CD14-positive monocyte (primary cell): ENCODE measurements at regions not wholly inside any gene's neighbourhood (a gene's known extent, or its start where the extent isn't known, plus 50 kb on each side); places are given as distances from the start of the nearest gene placed in this dataset.

Experiments used
- DNase-seq, 3 donors: peaks; one replicate each; pipeline ENCODE4 v3.0.0-alpha.2; 2011 to 2022
- H2AFZ ChIP-seq: 2 replicates; pipeline ENCODE4 v1.6.0; 2012; ENCODE audit warnings: mild to moderate bottlenecking, low read depth, low read length, inconsistent platforms; ENCODE audit not compliant: insufficient read depth, poor library complexity, severe bottlenecking
- H3K27ac ChIP-seq, 2 donors: 1 replicate in 1 of 2; 2 replicates in 1 of 2; pipeline ENCODE4 v1.5.1; 2012 to 2013; ENCODE audit warnings: low read length in 2 of 2, control low read depth in 1 of 2, inconsistent platforms in 1 of 2, low read depth in 1 of 2, mild to moderate bottlenecking in 1 of 2
- H3K27me3 ChIP-seq, 2 donors: one replicate each; pipeline versions ENCODE4 v1.6.0 to v1.6.1; 2011 to 2013; ENCODE audit warnings: low read length in 2 of 2; ENCODE audit not compliant: control insufficient read depth in 2 of 2, insufficient read depth in 2 of 2
- H3K36me3 ChIP-seq, 2 donors: replicated peaks in 1 of 2; 1 replicate in 1 of 2; 2 replicates in 1 of 2; pipeline versions ENCODE4 v1.5.1 to v1.6.1; 2012 to 2013; ENCODE audit warnings: low read length in 2 of 2, control low read depth in 1 of 2, inconsistent platforms in 1 of 2, mild to moderate bottlenecking in 1 of 2; ENCODE audit not compliant: insufficient read depth in 2 of 2, control insufficient read depth in 1 of 2
- H3K4me1 ChIP-seq, 2 donors: 1 replicate in 1 of 2; 2 replicates in 1 of 2; pipeline versions ENCODE4 v1.5.1 to v1.6.1; 2012 to 2013; ENCODE audit warnings: low read length in 2 of 2, control low read depth in 1 of 2, inconsistent platforms in 1 of 2, mild to moderate bottlenecking in 1 of 2, moderate library complexity in 1 of 2; ENCODE audit not compliant: insufficient read depth in 2 of 2, control insufficient read depth in 1 of 2
- H3K4me2 ChIP-seq: replicated peaks from 2 replicates; pipeline ENCODE3; 2012; ENCODE audit warnings: low read length, moderate library complexity, mild to moderate bottlenecking; ENCODE audit not compliant: poor library complexity, severe bottlenecking; ENCODE audit errors: extremely low read depth
- H3K4me3 ChIP-seq, 3 experiments: fragments of 200-600 bp in 1 of 3; sonication (generic) in 1 of 3; replicated peaks in 1 of 3; 1 replicate in 2 of 3; 2 replicates in 1 of 3; pipeline ENCODE4 v1.5.1; 2011 to 2013; ENCODE audit warnings: low read length in 3 of 3, mild to moderate bottlenecking in 3 of 3, control low read depth in 2 of 3, low read depth in 2 of 3, inconsistent platforms in 1 of 3, moderate library complexity in 1 of 3
- H3K79me2 ChIP-seq: 2 replicates; pipeline ENCODE4 v1.6.0; 2012; ENCODE audit warnings: mild to moderate bottlenecking, control low read depth, inconsistent platforms, low read length, moderate library complexity; ENCODE audit not compliant: insufficient read depth
- H3K9ac ChIP-seq: 2 replicates; pipeline ENCODE4 v1.6.0; 2017; ENCODE audit warnings: low read length, mild to moderate bottlenecking; ENCODE audit not compliant: insufficient read depth, poor library complexity, severe bottlenecking
- H3K9me3 ChIP-seq, 2 donors: replicated peaks in 1 of 2; 1 replicate in 1 of 2; 2 replicates in 1 of 2; pipeline versions ENCODE4 v1.5.1 to v1.6.1; 2012 to 2013; ENCODE audit warnings: low read length in 2 of 2, control low read depth in 1 of 2; ENCODE audit not compliant: control insufficient read depth in 1 of 2, insufficient read depth in 1 of 2
- H4K20me1 ChIP-seq: 2 replicates; pipeline ENCODE4 v1.6.0; 2012; ENCODE audit warnings: mild to moderate bottlenecking, low read length, control low read depth, moderate library complexity; ENCODE audit not compliant: insufficient read depth
- H3K27ac Mint-ChIP-seq, 7 donors: one replicate each; pipeline ENCODE4 v1.8.0; 2020; ENCODE audit warnings: mild to moderate bottlenecking in 7 of 7, mixed read lengths in 7 of 7, moderate library complexity in 6 of 7, inconsistent platforms in 2 of 7
- H3K27me3 Mint-ChIP-seq, 3 donors: one replicate each; pipeline ENCODE4 v1.8.0; 2021 to 2022; ENCODE audit warnings: low read depth in 3 of 3, mild to moderate bottlenecking in 3 of 3, mixed read lengths in 3 of 3, moderate library complexity in 3 of 3, inconsistent platforms in 1 of 3
- H3K36me3 Mint-ChIP-seq, 2 donors: one replicate each; pipeline ENCODE4 v1.8.0; 2020; ENCODE audit warnings: mixed read lengths in 2 of 2, inconsistent platforms in 1 of 2, mild to moderate bottlenecking in 1 of 2
- H3K4me1 Mint-ChIP-seq: one replicate; pipeline ENCODE4 v1.8.0; 2020; ENCODE audit warnings: mild to moderate bottlenecking, mixed read lengths
- H3K4me3 Mint-ChIP-seq, 2 donors: one replicate each; pipeline ENCODE4 v1.8.0; 2020; ENCODE audit warnings: mild to moderate bottlenecking in 2 of 2, mixed read lengths in 2 of 2, moderate library complexity in 1 of 2
- H3K9me3 Mint-ChIP-seq, 7 donors: one replicate each; pipeline ENCODE4 v1.8.0; 2020 to 2022; ENCODE audit warnings: mixed read lengths in 7 of 7, mild to moderate bottlenecking in 6 of 7, moderate library complexity in 6 of 7, inconsistent platforms in 2 of 7
- WGBS: methylation state at CpG from one replicate; pipeline ENCODE4 v1.1.5; 2013; ENCODE audit warnings: missing lambda C conversion rate; ENCODE audit not compliant: insufficient coverage; 5-methylcytosine and 5-hydroxymethylcytosine counted together
- intact Hi-C, 2 donors: fragments of 100-400 bp; cut with micrococcal nuclease; formaldehyde crosslinking; loops; one replicate each; pipeline versions ENCODE4 v1.15.0 to v1.15.1; 2023
- TF ChIP-seq, protein P1 (sequence below): fragments of 200-600 bp; IDR thresholded peaks from one replicate; pipeline ENCODE4 v1.8.0; 2022; ENCODE audit warnings: antibody characterized with exemption, mild to moderate bottlenecking

DNA sequence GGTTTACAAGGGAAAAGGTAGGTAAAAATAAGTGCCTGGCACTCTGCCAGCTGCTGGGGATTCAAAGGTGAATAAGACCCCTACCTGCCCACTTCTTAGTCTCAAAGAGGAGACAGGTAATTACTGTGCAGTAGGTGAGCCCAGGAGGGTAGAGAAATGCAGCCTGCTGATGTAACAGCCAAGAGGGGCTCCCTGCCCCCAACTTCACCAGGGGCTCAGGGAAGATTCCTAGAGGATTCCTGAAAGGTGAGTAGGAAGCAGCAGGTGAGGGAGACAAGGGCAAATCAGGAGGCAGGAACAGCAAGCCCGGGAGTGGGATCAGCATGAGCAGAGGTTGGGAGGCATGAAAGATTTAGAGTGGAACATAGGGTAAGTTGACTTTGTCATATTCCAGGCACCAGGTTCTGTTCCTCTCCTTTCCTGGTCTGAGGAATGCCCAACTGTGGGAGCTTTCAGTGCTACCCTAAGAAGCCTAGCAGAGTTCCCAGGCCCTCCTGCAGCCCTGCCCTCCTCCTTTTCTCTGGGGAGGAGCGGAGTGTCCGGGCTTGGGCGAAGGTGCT, 258.1 kb downstream of the LRFN2 start:
- no peak overlapping the region for H3K27ac Mint-ChIP-seq

GRCh38 chr6:40328386-40328985, 258.7 kb downstream of the LRFN2 start:
- no peaks in the 10 kb centered on the region for H3K36me3 Mint-ChIP-seq
- no peak overlapping the region for H3K4me2 ChIP-seq
- H3K36me3 ChIP-seq = no peaks in the 10 kb centered on the region
- H4K20me1 ChIP-seq = no peaks in the 10 kb centered on the region
- no peaks in the 10 kb centered on the region for H3K9me3 Mint-ChIP-seq
- H3K27me3 Mint-ChIP-seq = peaks cover 12 to 24% (median 15%) of the 10 kb centered on the region in 3 donors
- intact Hi-C loops = no loop called here
- H3K27ac ChIP-seq = no peak overlapping the region
- H3K9ac ChIP-seq = no peak overlapping the region
- no peak overlapping the region for H3K4me3 Mint-ChIP-seq
- H3K27ac Mint-ChIP-seq = no peak overlapping the region
- H3K4me1 ChIP-seq = no peaks in the 10 kb centered on the region
- H3K4me3 ChIP-seq = no peak overlapping the region
- 48% methylated on average over 10 of the region's 12 CpGs for WGBS
- TF ChIP-seq, protein P1, sequence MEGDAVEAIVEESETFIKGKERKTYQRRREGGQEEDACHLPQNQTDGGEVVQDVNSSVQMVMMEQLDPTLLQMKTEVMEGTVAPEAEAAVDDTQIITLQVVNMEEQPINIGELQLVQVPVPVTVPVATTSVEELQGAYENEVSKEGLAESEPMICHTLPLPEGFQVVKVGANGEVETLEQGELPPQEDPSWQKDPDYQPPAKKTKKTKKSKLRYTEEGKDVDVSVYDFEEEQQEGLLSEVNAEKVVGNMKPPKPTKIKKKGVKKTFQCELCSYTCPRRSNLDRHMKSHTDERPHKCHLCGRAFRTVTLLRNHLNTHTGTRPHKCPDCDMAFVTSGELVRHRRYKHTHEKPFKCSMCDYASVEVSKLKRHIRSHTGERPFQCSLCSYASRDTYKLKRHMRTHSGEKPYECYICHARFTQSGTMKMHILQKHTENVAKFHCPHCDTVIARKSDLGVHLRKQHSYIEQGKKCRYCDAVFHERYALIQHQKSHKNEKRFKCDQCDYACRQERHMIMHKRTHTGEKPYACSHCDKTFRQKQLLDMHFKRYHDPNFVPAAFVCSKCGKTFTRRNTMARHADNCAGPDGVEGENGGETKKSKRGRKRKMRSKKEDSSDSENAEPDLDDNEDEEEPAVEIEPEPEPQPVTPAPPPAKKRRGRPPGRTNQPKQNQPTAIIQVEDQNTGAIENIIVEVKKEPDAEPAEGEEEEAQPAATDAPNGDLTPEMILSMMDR = no peak
- H3K4me1 Mint-ChIP-seq = peaks cover 6% of the 10 kb centered on the region
- H3K79me2 ChIP-seq = no peaks in the 10 kb centered on the region
- H2AFZ ChIP-seq = no peak overlapping the region
- H3K9me3 ChIP-seq = no peaks in the 10 kb centered on the region
- no peaks in the 10 kb centered on the region for H3K27me3 ChIP-seq
- no peak for DNase-seq

More for the DNA sequence above, 258.1 kb downstream of the LRFN2 start:
- Mint-ChIP-seq H3K4me1 (peaks cover 6% of the 10 kb centered on the region), H3K4me3 (no peak overlapping the region), H3K36me3 (no peaks in the 10 kb centered on the region), H3K27me3 (peaks cover 15 to 21% (median 15%) of the 10 kb centered on the region in 3 donors), H3K9me3 (no peaks in the 10 kb centered on the region)
- Histone ChIP-seq H3K79me2 (no peaks in the 10 kb centered on the region), H3K4me2 (no peak overlapping the region), H3K9me3 (no peaks in the 10 kb centered on the region), H3K4me1 (no peaks in the 10 kb centered on the region), H3K9ac (no peak overlapping the region), H3K27me3 (no peaks in the 10 kb centered on the region), H3K36me3 (no peaks in the 10 kb centered on the region), H2AFZ (no peak overlapping the region), H4K20me1 (no peaks in the 10 kb centered on the region), H3K27ac (no peak overlapping the region), H3K4me3 (no peak overlapping the region)
- no peak for DNase-seq
- TF ChIP-seq, protein P1 = no peak
- intact Hi-C loops = no loop called here
- 67% methylated on average over 3 of the region's 4 CpGs for WGBS
